ENCODE measurements at regions not wholly inside any gene's neighbourhood (a gene's known extent, or its start where the extent isn't known, plus 50 kb on each side); places are given as distances from the start of the nearest gene placed in this dataset.
"Not testable (repeated sequence)": the region's sequence is repeated elsewhere in the genome, so short reads cannot be mapped to it uniquely, and the experiment has no call there.

GRCh38 chr18:60319129-60319528 is 53.4 kb downstream of the MC4R start:
- no peak for DNase-seq

DNA sequence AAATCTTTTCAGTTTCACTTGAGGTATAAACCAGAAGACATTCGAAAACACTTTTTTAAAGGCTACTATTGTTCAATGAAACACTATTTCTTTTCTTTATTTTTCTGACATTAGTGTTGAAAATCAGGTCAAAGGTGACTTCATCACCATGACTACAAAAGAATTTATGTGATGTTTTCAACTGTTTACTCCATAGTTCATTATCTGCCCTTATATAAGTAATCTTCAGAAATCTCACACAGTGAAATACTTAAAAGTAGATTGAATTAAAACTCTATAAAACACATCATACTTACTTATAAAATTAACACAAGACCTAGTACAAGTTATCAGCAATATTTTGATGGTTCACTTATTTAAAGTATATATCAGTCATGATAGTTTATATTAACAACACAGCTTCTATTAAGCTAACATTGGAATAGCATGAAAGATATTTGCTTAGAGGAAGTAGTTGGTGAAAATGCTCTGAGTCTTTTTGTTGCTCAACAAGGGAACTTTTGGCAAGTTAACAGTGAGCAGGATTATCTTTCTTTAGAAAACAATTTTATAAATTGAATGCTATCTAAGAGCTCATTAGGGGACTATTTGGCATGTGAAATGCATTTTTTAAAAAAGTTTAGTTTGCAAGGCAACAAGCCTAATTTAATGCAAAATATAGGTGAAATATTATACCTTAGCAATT is 60.8 kb downstream of the MC4R start:
- DNase-seq, result no peak

DNA sequence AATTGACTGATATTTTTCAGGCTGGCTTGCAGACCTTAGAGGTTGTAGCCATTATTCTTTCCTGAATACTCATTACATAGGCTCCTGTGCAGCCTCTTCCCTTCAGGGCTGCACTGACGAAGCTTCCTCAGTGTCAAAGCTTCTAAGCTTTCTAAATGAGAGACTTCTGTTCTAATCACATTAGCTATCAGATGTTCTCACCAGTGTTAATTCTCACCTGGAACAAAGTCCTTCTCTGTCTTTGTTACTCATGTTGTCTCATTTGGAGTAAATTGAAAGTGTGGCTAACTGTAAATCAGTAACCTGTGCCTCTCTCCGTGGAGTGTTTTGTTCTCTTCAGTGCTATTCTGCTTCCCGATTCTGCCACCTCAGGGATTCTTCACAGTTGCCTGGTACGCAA is 76.9 kb downstream of the MC4R start:
- DNase-seq, result no peak

GRCh38 chr18:60292186-60292585 is 80.4 kb downstream of the MC4R start:
- DNase-seq, result no peak

DNA sequence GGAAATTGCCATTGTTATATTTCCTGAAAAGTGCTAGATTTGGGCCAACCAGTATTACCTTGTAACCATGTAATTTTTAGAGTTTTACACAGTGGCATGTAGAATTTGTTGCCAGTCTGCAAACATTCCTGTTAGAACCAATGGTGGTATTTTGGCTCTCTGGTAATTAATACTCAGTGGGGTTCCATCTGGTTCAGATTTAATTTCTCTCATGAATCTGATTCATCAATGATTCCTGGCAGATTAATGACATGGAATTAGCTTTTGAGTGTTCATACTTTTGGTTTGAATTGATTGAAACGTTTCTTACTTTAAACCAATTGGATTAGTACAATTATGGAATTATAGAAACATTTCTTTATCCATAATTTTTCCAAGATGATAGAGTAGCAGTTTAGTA is 93.2 kb downstream of the MC4R start:
- no peak for DNase-seq

GRCh38 chr18:60277855-60278480 is 94.6 kb downstream of the MC4R start:
- no peak for DNase-seq

DNA sequence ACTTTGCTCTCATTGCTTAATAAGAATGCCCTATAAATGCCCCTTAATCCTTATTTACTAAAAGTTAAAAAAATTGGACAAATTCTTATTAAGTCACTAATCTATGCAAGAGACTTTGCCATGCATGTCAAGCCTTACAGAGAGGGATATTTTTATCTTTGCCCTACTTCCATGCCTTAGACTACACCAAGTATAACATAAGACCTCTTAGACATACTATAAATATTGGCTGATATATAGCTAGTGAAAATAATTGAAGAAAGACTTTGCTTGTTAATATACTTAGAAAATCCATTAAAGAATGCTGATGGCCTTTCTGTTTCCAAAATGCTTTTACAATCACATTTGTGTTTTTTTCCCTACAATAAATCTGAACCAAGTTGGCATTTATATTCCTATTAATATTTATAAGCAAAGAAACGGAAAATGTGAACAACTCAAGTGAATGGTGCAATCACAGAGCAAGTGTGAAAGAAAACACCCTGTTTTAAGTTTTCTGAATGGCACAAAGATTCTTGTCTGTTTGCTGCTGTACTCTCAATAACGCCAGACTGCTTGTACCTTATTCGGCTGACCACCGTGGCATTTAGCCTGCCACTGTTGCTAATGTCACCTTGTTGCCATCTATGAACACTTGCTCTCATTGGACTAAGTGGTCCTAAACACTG is 105.0 kb downstream of the MC4R start:
- DNase-seq, result no peak

DNA sequence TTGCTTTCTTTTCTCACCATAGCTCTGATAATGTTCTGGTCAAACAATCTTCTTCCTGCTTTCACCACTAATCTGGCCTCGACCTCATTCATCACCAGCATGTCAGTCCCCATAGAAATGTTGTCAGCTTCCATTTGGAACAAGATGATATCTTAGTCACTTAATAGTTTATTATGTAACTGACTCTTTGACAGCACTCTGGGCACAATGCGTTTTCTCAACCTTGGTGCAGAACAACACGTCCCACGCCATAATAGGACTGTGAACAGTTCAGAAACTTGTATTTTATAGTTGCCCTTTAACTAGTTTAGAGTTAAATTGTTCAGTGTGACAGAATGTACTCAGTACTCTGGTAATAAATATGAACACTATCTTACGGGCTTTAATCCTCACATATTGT is 106.0 kb downstream of the MC4R start:
- no peak for DNase-seq

DNA sequence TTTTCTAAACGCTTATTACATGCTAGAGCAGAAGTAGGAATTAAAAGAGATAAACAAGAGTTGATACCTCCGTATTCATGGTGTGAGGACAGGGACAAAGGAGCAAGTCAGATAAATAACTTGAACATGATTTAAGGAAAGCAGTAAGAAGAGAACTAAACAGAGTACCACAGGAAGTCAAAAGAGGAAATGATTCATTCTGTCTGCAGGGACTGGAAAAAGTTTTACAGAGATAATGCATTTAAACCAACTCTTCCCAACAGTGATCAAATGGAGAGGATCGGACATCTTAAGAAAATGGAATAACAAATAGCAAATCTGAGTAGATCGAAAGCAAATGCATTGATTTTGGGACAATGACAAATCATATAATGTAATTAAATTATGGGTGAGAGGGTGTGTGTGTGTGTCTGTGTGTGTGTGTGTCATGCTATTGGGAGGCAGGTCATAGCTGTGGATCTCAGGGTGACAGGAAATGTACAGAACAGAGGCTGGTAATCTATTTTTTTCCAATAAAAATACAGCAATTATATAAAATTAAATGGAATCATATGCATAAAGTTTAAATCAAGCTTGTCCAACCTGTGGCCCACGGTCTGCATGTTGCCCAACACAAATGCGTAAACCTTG is 113.4 kb downstream of the MC4R start:
- DNase-seq, result no peak

DNA sequence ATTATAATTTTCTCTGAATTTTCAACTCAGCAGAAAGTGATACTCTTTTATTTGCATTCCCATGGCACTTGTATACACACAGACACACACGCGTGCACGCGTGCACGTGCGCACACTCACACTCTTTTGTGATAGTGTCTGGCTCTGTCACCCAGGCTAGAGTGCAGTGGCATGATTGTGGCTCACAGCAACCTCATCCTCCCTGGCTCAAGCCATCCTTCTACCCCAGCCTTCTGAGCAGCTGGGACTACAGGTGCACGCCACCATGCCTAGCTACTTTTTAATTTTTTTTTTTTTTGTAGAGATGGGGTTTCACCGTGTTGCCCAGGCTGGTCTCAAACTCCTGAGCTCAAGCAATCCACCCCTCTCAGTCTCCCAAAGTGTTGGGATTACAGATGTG is 123.2 kb downstream of the MC4R start:
- DNase-seq, result no peak

DNA sequence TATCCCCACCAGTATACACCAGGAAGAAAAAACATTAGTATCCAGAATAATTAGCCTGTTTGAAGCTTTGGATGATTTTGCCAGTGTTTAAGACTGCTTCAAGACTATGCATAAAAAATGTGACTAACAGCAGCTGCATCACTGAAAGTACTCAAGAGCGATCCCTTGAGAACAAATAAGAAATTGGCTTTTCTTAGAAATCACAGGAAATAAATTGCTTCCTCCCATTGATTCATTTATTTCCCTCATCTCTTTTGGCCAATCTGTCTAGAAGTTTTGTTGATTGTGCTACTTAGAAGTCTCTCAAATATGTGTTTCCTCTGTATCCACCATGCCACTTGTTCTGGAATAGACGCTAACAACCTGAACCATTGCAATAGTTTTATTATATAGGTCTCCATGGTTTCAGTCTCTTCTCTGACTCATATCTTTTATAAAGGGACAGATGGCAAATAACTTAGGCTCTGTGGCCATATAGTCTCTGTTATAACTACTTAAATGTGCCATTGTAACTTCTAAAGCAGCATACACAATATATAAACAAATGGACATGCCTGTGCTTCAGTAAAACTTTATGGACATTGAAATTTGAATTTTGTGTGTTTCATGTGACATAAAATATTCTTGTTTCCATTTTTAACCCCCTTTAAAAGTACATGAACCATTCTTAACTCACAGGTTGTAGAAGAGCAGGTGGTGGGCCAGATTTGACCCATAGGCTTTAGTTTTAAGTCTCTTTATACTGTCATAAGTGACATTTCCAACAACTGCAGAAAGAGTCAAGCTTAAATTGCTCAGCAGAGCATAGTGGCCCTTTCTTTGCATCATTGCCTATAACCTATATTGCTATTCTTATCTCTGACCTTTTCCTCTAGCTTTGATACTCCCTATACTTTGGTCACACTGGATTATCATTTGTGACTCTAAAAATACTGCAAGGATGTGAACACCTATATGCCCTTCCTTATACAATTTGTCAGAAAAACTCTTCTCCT is 123.9 kb downstream of the MC4R start:
- no peak for DNase-seq

GRCh38 chr18:60247103-60247502 is 125.5 kb downstream of the MC4R start:
- DNase-seq, result no peak

- no peak for DNase-seq
Measured at GRCh38 chr18:60246606-60247005, 126.0 kb downstream of the MC4R start.

DNA sequence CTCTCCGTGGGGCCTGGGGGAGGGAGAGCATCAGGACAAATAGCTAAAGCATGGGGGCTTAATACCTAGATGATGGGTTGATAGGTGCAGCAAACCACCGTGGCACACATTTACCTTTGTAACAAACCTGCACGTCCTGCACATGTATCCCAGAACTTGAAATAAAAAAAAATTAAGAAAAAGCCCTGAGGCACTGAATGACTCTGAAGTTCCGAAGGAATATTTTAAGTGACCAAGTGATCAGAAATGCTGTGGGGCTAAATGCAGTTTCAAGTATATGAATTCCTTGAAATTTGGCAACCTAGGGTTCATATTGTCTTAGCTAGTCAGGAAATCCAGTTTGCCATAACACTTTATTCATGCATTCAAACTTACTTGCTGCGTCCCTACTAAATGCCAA is 127.5 kb downstream of the MC4R start:
- DNase-seq, result no peak

DNA sequence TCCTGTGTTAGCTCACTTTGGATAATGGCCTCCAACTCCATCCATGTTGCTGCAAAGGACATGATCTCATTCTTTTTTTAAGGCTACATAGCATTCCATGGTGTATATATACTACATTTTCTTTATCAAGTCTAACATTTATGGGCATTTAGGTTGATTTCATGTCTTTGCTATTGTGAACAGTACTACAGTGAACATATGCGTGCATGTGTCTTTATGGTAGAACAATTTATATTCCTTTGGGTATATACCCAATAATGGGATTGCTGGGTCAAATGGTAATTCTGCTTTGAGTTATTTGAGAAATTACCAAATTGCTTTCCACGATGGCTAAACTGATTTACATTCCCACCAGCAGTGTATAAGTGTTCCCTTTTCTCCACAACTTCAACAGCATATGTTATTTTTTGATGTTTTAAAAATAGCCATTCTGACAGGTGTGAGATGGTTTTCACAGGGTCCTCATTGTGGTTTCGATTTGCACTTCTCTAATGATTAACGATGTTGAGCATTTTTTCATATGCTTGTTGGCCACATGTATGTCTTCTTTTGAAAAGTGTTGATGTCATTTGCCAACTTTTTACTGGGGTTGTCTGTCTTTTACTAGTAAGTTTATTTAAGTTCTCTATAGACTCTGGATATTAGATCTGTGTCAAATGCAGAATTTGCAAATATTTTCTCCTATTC is 133.4 kb downstream of the MC4R start:
- DNase-seq, result not testable (repeated sequence)

- no peak for DNase-seq
Measured at GRCh38 chr18:60235164-60235563, 137.4 kb downstream of the MC4R start.

GRCh38 chr18:60232541-60232940 is 140.0 kb downstream of the MC4R start:
- DNase-seq, result no peak

DNA sequence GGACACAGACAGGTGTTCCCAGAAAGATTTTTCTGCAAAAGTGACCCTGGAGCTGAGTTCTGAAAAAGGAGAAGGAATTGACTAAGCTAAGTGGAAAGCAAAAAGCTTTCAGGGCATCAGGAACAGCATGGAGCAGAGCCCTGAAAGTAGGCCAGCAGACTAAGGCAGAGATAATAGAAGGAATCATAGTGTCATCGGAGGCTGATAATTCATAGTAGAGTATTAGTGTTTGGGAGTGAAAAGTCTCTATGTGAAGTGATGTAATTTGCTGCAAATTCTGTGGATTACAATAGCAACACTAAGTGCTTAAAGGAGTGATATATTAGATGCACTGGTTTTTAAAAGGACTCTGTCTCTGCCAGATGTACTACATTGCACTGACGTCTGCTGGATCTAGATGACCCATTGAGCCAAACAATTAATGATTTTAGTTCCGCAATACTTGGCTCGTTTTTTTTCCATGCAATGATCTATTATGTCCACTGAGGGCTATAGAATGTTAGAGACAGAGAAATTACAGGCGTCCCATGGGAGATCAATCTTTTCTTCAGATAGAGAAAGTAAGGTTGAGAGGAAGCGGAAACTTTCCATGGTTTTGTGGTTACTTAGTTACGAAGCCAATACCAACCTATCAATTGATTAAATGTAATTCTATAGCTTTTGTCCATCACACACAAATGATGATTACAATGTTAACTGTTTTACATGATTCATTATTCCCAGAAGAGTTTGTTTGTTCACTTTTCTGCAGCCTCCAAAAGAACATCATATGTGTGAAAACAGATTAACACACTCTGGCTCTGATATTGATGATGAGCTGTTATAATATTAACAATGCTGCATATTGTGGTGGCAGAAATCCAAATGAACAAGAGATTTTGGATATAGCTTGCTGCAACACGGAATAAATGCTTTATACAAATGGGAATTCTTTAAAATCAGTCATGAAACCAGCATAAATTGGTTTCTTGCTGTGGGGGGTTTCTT is 143.7 kb downstream of the MC4R start:
- no peak for DNase-seq

DNA sequence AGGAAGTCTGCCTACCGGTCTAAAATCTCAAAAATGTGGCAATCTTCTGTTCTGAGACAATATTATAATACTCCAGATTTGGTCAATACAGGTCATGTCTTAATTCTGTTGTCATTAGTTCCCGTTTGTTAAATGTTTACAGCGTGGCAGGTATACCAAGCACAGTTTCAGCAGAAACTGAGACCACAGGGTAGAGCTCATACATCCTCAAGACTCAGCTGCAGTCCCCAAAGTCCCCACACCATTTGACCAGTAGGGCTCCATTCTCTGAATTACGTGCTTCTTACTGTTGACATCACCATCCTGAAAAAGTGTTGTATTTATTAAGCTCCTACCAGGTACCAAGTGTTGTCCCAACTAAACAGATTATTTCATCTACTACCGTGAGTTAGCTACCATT is 157.1 kb downstream of the MC4R start:
- no peak for DNase-seq

- no peak for DNase-seq
Measured at GRCh38 chr18:60209042-60209441, 163.5 kb downstream of the MC4R start.

DNA sequence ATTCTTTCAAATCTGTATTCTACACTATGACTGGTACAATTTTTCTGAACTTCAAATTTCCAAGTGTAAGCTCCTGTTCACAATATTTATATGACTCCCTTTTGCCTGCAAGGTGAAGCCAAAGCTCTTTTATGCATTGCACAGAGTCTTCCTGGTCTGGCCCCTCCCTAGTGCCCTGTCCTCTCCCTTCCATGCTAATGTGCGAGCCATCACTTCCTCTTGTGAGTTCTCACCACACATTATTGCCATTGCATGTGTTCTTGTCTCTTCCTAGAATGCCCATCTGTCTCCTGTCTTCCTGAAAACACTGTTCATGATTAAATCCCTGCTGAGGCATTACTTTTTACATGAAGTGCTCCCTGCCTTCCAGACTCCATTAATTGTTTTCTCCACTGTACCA is 169.9 kb downstream of the MC4R start:
- no peak for DNase-seq

Measured in suppressor macrophage treated with lipopolysaccharide for 4 hours (primary cell).